ENCODE measurements at regions not wholly inside any gene's neighbourhood (a gene's known extent, or its start where the extent isn't known, plus 50 kb on each side); places are given as distances from the start of the nearest gene placed in this dataset.

GRCh38 chr2:157077753-157078350 is 179.7 kb upstream of the GALNT5 start:
- Mint-ChIP-seq H3K4me1 (ENCODE audit: low read depth) (no peaks in the 10 kb centered on the region), H3K27me3 (ENCODE audit: low read depth) (no peaks in the 10 kb centered on the region), H3K4me3 (ENCODE audit: unreplicated experiment) (no peak overlapping the region), H3K36me3 (ENCODE audit: low read depth) (no peaks in the 10 kb centered on the region), H3K27ac (ENCODE audit: unreplicated experiment) (no peak overlapping the region), H3K9me3 (ENCODE audit: low read depth) (no peaks in the 10 kb centered on the region)
- TF ChIP-seq, protein P1, sequence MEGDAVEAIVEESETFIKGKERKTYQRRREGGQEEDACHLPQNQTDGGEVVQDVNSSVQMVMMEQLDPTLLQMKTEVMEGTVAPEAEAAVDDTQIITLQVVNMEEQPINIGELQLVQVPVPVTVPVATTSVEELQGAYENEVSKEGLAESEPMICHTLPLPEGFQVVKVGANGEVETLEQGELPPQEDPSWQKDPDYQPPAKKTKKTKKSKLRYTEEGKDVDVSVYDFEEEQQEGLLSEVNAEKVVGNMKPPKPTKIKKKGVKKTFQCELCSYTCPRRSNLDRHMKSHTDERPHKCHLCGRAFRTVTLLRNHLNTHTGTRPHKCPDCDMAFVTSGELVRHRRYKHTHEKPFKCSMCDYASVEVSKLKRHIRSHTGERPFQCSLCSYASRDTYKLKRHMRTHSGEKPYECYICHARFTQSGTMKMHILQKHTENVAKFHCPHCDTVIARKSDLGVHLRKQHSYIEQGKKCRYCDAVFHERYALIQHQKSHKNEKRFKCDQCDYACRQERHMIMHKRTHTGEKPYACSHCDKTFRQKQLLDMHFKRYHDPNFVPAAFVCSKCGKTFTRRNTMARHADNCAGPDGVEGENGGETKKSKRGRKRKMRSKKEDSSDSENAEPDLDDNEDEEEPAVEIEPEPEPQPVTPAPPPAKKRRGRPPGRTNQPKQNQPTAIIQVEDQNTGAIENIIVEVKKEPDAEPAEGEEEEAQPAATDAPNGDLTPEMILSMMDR (IDR thresholded peaks at IDR 0.05): no peak
- no peak for DNase-seq (ENCODE audit: low spot score)

- Mint-ChIP-seq H3K36me3 (ENCODE audit: low read depth) (no peaks in the 10 kb centered on the region), H3K27ac (ENCODE audit: unreplicated experiment) (no peak overlapping the region), H3K9me3 (ENCODE audit: low read depth) (no peaks in the 10 kb centered on the region), H3K4me1 (ENCODE audit: low read depth) (peaks cover 3% of the 10 kb centered on the region), H3K27me3 (ENCODE audit: low read depth) (peaks cover 4% of the 10 kb centered on the region), H3K4me3 (ENCODE audit: unreplicated experiment) (no peak overlapping the region)
- TF ChIP-seq, protein P1 (IDR thresholded peaks at IDR 0.05): no peak
- DNase-seq (ENCODE audit: low spot score): no peak
Observed at GRCh38 chr2:157082950-157083349, 174.6 kb upstream of the GALNT5 start.

DNA sequence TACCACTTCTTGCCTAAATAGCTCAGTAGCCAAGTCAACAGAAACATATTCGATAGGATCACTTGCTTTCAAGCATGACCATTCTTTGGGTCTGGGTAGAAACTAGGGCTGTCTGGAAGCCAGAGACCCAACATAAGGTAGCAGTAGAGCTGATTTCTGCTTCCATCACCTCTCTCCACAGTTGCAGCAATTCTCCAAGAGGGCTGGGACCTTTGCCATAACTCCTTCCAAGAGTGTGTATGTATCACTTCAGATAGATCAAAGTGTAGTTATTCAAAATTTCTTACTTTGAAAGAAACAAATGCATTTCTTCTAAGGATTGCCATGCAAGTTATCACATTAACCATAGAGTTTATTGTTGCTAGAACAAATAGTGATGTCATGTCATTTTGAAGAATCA is 172.0 kb upstream of the GALNT5 start:
- no peaks in the 10 kb centered on the region for H3K36me3 Mint-ChIP-seq (ENCODE audit: low read depth)
- H3K9me3 Mint-ChIP-seq (ENCODE audit: low read depth): no peaks in the 10 kb centered on the region
- TF ChIP-seq, protein P1 (IDR thresholded peaks at IDR 0.05): no peak
- no peak for DNase-seq (ENCODE audit: low spot score)
- no peak overlapping the region for H3K27ac Mint-ChIP-seq (ENCODE audit: unreplicated experiment)
- no peak overlapping the region for H3K4me3 Mint-ChIP-seq (ENCODE audit: unreplicated experiment)
- peaks cover 3% of the 10 kb centered on the region for H3K4me1 Mint-ChIP-seq (ENCODE audit: low read depth)
- H3K27me3 Mint-ChIP-seq (ENCODE audit: low read depth): peaks cover 4% of the 10 kb centered on the region

DNA sequence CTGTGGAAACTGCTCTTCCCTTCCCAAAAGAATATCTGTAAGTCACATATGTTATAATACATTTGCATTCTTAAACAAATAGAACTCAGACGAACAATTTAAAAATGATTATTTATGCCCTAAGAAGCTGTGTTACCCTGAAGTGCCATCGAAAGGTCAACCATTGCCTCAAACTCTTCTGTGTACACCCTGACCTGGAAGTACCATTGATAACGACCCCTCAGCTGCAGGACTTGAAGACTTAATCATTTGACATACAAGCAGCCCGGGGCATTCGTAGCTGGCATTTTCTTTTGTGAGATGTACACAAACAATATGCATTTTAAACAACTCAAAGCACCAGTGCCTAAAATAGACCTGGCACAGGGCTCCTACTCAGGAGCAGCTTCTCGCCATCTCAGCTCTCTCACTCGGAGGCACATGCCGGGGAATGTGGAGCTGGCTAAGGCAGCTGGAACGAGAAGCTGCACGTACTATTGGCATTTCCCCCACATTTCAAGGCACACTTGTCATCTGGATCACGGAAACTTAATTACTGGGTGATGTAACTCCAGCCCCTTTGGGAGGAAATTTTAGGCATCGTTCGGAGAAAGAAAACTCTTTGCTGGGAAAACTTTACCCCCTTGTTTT is 170.0 kb upstream of the GALNT5 start:
- Mint-ChIP-seq H3K36me3 (ENCODE audit: low read depth) (no peaks in the 10 kb centered on the region), H3K4me1 (ENCODE audit: low read depth) (peaks cover 3% of the 10 kb centered on the region), H3K27me3 (ENCODE audit: low read depth) (peaks cover 8% of the 10 kb centered on the region), H3K9me3 (ENCODE audit: low read depth) (no peaks in the 10 kb centered on the region), H3K4me3 (ENCODE audit: unreplicated experiment) (no peak overlapping the region), H3K27ac (ENCODE audit: unreplicated experiment) (no peak overlapping the region)
- DNase-seq (ENCODE audit: low spot score): no peak
- TF ChIP-seq, protein P1 (IDR thresholded peaks at IDR 0.05): no peak

- H3K9me3 Mint-ChIP-seq (ENCODE audit: low read depth): peaks cover 2% of the 10 kb centered on the region
- no peak overlapping the region for H3K27ac Mint-ChIP-seq (ENCODE audit: unreplicated experiment)
- peaks cover 2% of the 10 kb centered on the region for H3K36me3 Mint-ChIP-seq (ENCODE audit: low read depth)
- H3K27me3 Mint-ChIP-seq (ENCODE audit: low read depth): peaks cover 3% of the 10 kb centered on the region
- no peaks in the 10 kb centered on the region for H3K4me1 Mint-ChIP-seq (ENCODE audit: low read depth)
- TF ChIP-seq, protein P1 (IDR thresholded peaks at IDR 0.05): peak; percentile 20
- no peak overlapping the region for H3K4me3 Mint-ChIP-seq (ENCODE audit: unreplicated experiment)
- no peak for DNase-seq (ENCODE audit: low spot score)
Observed at GRCh38 chr2:157093666-157094065, 163.8 kb upstream of the GALNT5 start.
